ENCODE measurements at regions not wholly inside any gene's neighbourhood (a gene's known extent, or its start where the extent isn't known, plus 50 kb on each side); places are given as distances from the start of the nearest gene placed in this dataset.

GRCh38 chr18:34122724-34123334 is 101.9 kb downstream of the NOL4 start:
- no peak for TF ChIP-seq YY1 (IDR thresholded peaks at IDR 0.05; ENCODE audit: insufficient read depth, insufficient read length)
- TF ChIP-seq ZNF274 (IDR thresholded peaks at IDR 0.05; ENCODE audit: low read depth, low read length): no peak
- TF ChIP-seq SUZ12 (IDR thresholded peaks at IDR 0.05; ENCODE audit: extremely low read depth, insufficient read depth, insufficient read length): no peak

Measured in NT2/D1 (cell line).